Endothelial cell (in vitro differentiated cells): ENCODE measurements at regions not wholly inside any gene's neighbourhood (a gene's known extent, or its start where the extent isn't known, plus 50 kb on each side); places are given as distances from the start of the nearest gene placed in this dataset.

Experiments
- DNase-seq: peaks from one replicate; pipeline ENCODE4 v3.0.0; 2021; ENCODE audit warnings: low spot score
- H3K27ac Mint-ChIP-seq: one replicate; pipeline ENCODE4 v1.8.0; 2021; ENCODE audit warnings: mixed read lengths, inconsistent platforms; ENCODE audit not compliant: unreplicated experiment
- H3K27me3 Mint-ChIP-seq: one replicate; pipeline ENCODE4 v1.8.0; 2021; ENCODE audit warnings: mild to moderate bottlenecking, moderate library complexity, mixed read lengths, inconsistent platforms; ENCODE audit not compliant: unreplicated experiment
- H3K36me3 Mint-ChIP-seq: one replicate; pipeline ENCODE4 v1.8.0; 2021; ENCODE audit warnings: mild to moderate bottlenecking, low read depth, mixed read lengths, inconsistent platforms; ENCODE audit not compliant: unreplicated experiment
- H3K4me1 Mint-ChIP-seq: one replicate; pipeline ENCODE4 v1.8.0; 2021; ENCODE audit warnings: mild to moderate bottlenecking, mixed read lengths, inconsistent platforms; ENCODE audit not compliant: unreplicated experiment
- H3K4me3 Mint-ChIP-seq: one replicate; pipeline ENCODE4 v1.8.0; 2021; ENCODE audit warnings: mild to moderate bottlenecking, mixed read lengths, inconsistent platforms; ENCODE audit not compliant: unreplicated experiment
- H3K9me3 Mint-ChIP-seq: one replicate; pipeline ENCODE4 v1.8.0; 2021; ENCODE audit warnings: mixed read lengths, inconsistent platforms; ENCODE audit not compliant: unreplicated experiment
- TF ChIP-seq, protein P1 (sequence below): fragments of 200-600 bp; sonication (generic); IDR thresholded peaks from one replicate; pipeline ENCODE4 v1.5.0; 2021; ENCODE audit warnings: antibody characterized with exemption; ENCODE audit not compliant: unreplicated experiment

- no peaks in the 10 kb centered on the region for H3K36me3 Mint-ChIP-seq
These were observed 125.9 kb downstream of the TLE3 start for GRCh38 chr15:69971771-69972170.

GRCh38 chr15:69972436-69972835 lies 125.3 kb downstream of the TLE3 start:
- Mint-ChIP-seq H3K9me3 (no peaks in the 10 kb centered on the region), H3K36me3 (no peaks in the 10 kb centered on the region), H3K27ac (no peak overlapping the region), H3K27me3 (peaks cover 1% of the 10 kb centered on the region), H3K4me3 (no peak overlapping the region), H3K4me1 (no peaks in the 10 kb centered on the region)
- TF ChIP-seq, protein P1, sequence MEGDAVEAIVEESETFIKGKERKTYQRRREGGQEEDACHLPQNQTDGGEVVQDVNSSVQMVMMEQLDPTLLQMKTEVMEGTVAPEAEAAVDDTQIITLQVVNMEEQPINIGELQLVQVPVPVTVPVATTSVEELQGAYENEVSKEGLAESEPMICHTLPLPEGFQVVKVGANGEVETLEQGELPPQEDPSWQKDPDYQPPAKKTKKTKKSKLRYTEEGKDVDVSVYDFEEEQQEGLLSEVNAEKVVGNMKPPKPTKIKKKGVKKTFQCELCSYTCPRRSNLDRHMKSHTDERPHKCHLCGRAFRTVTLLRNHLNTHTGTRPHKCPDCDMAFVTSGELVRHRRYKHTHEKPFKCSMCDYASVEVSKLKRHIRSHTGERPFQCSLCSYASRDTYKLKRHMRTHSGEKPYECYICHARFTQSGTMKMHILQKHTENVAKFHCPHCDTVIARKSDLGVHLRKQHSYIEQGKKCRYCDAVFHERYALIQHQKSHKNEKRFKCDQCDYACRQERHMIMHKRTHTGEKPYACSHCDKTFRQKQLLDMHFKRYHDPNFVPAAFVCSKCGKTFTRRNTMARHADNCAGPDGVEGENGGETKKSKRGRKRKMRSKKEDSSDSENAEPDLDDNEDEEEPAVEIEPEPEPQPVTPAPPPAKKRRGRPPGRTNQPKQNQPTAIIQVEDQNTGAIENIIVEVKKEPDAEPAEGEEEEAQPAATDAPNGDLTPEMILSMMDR = no peak
- DNase-seq = no peak

More at GRCh38 chr15:69971771-69972170, 125.9 kb downstream of the TLE3 start:
- Mint-ChIP-seq H3K9me3 (no peaks in the 10 kb centered on the region), H3K4me1 (no peaks in the 10 kb centered on the region), H3K27me3 (peaks cover 1% of the 10 kb centered on the region), H3K4me3 (no peak overlapping the region), H3K27ac (no peak overlapping the region)
- TF ChIP-seq, protein P1 = no peak
- no peak for DNase-seq

DNA sequence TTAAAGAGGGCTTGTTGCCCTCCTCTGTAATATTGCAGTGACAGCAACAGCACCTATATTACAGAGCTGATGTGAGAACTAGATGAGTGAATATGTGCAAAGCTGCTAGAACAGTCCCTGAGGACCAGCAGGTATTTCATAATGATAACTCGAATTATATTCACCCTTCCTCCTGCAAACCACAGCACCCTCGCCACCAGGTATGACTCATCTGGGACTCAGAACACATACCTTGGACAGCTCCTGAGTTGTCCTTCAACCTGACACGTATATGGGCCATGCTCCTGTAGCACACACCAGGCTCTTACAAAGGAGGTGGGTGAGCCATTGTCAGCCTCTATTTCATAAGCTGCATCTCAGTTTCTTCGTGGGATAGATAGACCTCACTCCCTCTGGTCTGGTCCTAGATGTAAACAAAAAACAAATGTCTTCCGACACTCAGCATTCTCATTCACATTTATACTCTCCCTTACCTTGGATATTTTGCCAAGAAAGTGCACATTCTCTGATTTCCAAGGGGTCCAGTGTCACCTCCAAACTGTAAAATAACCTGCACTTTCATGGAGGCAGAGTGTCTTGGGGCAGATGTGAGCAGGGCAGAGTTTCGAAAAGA lies 124.5 kb downstream of the TLE3 start:
- H3K27me3 Mint-ChIP-seq = peaks cover 1% of the 10 kb centered on the region

DNA sequence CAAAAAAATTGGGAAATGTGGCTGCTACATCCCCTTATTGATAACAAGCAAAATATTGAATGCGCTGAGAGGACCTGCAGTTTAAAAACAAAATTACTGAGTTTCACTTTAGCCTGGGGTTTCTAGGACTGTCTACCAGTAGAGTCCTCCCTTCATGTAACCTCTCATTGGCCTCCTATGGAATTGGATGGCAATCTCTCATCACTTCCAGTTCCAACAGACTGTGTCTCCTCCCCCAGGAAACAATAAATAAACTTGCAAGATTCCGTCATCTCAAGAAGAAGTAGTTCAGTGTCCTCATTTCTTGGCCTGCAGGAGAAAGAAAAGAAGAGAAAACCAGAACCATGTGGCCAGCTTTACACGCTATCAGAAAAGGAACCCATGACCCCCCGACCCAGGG lies 123.8 kb downstream of the TLE3 start:
- no peak overlapping the region for H3K27ac Mint-ChIP-seq
- TF ChIP-seq, protein P1 = no peak
- no peaks in the 10 kb centered on the region for H3K9me3 Mint-ChIP-seq
- H3K4me1 Mint-ChIP-seq = no peaks in the 10 kb centered on the region
- no peak overlapping the region for H3K4me3 Mint-ChIP-seq
- no peaks in the 10 kb centered on the region for H3K36me3 Mint-ChIP-seq
- no peak for DNase-seq
- H3K27me3 Mint-ChIP-seq = no peaks in the 10 kb centered on the region

More for the DNA sequence above, 124.5 kb downstream of the TLE3 start:
- Mint-ChIP-seq H3K36me3 (no peaks in the 10 kb centered on the region), H3K4me3 (no peak overlapping the region), H3K9me3 (no peaks in the 10 kb centered on the region), H3K27ac (no peak overlapping the region), H3K4me1 (no peaks in the 10 kb centered on the region)
- TF ChIP-seq, protein P1 = no peak
- no peak for DNase-seq

- H3K9me3 Mint-ChIP-seq = no peaks in the 10 kb centered on the region
- DNase-seq = no peak
- no peak overlapping the region for H3K4me3 Mint-ChIP-seq
- no peak overlapping the region for H3K27ac Mint-ChIP-seq
- no peaks in the 10 kb centered on the region for H3K4me1 Mint-ChIP-seq
- H3K36me3 Mint-ChIP-seq = no peaks in the 10 kb centered on the region
- TF ChIP-seq, protein P1 = no peak
- H3K27me3 Mint-ChIP-seq = no peaks in the 10 kb centered on the region
These were observed 123.4 kb downstream of the TLE3 start for GRCh38 chr15:69974321-69974720.
